HG02884 (cell line): ENCODE measurements at regions not wholly inside any gene's neighbourhood (a gene's known extent, or its start where the extent isn't known, plus 50 kb on each side); places are given as distances from the start of the nearest gene placed in this dataset.

Source experiments
- ATAC-seq: cut with Tn5 transposase; IDR thresholded peaks from one replicate; pipeline ENCODE4 v1.9.1; 2021; ENCODE audit warnings: mild to moderate bottlenecking, moderate library complexity; ENCODE audit not compliant: unreplicated experiment

DNA sequence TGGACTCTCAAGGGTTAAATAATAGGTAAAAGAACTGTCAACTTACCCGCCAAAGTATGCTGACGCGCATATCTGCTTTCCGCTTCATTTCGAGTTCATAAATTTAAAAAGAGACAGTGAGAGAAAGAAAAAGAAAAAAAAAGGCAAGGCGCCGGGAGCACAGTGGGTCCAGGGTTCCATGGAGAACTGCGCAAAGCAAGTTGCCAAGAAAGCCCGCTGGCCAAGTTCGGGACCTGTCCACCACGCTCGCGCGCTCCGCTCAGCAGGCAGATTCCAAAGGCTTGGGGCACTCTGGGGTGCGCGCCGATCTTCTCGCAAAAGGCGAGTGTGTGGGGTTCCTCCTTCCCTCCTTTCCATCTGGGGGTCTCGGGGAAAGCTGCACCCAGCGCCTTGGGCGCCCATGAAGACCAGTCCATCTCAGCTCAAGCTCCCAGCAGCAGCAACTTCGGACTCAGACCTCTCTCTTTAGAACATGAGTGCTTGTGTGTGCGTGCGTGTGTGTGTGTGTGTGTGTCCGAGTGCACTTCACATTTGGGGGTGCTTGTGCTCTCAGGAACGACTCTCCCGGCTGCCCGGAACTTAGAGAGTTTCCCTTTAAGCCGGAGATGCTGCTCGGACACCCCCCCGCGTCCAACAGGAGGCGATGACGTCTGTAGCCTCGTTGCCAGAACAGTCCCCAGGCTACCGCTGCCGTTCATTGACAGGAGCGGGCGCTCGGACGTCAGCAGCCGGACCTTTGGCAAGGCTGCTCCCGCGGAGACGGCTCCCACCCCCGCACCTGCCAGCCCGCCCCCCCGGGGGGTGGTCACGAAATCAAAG is 180.0 kb downstream of the TBXT start:
- ATAC-seq = no peak

DNA sequence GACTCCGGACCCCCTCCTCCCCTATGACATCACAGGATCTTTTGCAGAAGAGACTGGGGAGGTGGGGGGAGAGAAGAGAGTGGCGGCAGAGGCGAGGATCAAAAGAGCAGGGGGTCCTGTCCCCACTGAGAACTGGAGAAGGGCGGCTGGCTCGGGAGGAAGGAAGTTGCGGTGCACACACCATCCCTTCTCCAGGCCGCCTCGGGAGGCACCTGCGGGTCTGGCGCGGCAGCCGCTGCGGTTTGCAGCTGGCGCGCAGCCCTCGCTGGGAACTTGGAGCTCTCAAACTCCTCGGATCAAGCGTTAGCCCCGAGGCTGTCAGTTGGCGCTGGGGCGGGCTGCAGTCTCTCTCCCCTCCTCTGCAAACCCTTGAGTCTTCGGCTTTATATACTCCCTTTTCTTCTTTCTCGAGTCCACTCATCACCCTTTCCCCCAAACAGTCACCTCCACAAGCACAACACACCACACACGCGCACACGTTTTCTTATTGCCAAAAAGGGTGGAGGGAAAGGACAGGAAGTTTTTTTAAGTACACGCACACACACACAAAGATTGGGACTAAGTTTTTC is 180.7 kb downstream of the TBXT start:
- no peak for ATAC-seq

DNA sequence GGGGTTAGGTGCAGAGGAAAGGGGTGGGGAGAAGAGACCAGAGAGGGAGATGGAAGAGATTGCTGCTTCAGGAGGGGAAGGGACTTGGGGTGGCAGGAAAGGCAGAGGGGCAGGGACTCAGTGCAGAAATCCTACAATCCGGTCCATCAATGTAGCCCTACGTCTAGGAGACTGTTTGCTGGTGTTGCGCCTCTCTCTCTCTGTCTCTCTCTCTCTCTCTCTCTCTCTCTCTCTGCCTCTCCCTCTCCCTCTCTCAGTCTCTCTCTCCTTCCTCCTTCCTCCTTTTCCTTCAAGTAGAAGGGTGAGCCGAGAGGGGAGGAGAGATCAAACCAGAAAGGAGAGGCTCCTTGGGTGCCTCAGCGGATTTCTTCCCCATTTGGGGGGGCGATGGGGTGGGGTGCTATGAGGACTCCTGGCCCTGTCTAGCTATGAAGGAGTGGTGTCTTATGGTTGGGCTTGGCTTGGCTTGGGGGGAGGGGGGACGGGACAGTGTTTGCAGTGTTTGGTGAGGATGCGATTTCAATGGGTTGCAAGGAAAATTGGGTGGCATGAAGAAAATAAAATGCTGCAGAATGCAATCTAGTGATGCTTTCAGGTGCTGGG is 181.2 kb downstream of the TBXT start:
- ATAC-seq = no peak

DNA sequence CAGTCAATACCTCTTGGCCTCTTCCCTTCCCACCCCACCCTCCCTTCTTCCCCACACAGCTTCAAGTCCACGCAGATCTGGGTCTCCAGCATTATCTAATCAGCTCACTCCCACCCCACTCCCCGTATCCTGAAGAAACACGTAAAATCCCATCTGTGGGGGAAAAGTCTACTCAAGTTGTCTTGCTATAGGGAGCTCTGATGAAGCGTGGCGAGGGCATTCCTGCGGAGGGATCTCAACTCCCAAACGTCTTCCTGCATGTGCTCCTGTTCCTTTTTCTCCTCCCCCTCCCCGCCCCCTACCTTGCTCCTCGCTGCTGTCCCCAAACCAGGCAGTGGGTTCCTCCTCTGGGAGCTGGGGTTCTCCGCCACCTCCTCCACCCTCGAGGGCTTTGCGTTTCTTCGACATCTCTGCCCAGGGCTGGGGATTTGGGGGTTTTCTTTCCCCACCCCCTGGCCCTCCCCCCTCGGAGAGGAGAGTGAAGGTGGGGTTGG is 181.8 kb downstream of the TBXT start:
- ATAC-seq = no peak

DNA sequence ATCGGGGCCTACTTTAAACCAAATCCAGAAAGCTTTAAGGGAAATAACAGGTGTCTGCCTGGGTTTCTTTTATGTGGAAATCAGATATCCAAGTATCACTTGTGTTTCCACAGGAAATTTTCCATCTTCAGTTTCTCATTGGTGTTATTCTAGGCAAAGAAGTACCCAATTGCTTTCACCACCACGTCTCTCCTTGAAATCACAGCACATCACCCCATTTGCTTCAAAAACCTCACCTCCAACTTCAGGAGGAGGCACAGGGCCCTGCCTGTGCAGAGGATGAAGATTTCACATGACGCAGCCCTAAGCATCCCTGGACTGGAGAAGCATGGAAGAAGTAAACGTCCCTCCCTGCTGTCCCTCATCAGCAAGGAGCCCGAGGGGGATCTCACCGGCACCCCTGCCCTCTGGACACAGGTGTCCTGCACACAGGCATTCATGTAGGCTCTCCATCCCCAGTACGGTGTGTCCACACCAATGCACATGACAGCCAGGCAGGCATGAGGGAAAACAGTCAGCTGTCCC is 182.3 kb downstream of the TBXT start:
- ATAC-seq = no peak

DNA sequence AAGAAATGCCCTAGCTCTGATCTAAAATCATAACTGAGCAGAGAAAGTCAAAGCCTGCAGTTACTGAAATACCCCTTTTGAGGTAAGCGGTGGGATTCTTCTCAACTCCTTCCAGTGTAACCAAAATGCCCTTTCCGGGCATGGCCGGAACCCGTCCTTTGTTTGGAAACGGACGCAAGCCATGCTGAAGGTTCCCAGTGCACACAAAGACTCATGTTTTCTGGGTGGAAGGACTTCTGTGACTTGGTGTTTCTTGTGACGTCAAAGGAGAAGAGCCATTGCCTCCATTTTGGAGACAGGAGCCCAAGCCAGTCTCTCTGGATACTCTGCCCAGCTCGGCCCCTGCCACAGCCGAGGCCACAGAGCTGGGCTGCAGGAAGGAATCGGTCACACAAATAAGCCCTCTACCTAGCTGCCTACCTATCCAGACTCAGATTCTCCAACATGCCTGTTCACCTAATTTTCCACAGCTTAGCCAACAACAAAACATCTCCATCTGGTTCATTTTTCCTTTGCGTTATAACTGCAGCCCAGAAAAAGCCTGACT is 182.8 kb downstream of the TBXT start:
- ATAC-seq = no peak

DNA sequence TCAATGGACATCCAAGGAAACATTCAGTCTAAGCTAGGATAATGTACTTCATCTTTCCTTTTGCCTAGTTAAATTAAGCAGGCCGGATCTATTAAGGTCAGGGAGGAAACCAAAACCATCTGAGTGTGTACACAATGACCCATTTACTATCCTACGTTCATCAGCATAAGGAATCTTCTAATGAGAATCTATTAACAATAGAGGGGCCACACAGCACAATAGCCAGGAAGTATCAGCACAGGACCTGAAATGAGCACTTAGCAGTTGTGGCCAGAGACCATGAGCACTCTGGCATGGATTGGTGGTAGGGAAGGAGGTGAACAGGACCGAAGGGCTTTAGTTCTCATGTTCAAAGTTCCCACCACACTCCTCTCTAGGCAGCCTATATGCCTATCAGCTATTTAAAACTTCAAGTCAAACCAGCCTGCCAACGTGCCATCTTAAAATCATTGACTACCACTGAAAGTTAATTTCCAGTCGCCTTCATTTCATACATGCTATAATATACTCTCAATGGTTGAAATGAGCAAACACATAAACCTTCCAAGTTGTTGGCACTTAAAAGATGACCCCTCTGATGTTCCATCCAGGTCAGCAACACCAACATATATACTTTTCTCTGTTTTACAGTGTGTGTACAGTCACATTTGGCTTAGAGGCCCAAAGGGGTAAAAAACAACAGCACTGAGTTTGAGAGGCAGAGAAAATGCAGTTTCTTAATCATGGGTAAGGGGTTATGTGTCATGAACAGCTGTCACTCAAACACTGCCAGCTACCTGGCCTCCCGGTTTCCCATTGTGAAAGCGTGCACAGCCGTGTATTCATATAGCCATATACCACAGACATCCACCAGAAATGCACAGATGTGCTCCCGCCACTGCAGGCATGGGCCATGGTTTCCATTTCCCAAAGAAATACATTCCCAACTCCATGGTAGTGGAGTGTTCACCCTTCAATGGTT is 184.3 kb downstream of the TBXT start:
- ATAC-seq = no peak

DNA sequence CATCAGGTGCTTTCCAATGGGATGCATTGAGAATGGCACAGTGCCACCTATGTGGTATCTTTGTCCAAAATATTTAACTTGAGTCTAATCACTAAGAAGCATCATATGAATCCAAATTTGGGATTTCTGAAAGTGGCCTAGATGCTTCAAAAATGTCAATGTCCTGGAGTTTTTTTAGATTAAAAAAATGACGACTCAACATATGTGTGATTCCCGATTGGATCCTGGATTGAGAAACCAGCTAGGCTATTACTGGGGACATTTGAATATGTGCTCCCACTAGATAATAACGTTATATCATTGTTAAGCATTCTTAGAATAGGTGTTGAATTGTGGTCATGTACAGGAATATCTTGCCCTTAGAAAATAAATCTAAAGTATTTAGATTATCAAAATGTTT is 189.2 kb downstream of the TBXT start:
- ATAC-seq = no peak

DNA sequence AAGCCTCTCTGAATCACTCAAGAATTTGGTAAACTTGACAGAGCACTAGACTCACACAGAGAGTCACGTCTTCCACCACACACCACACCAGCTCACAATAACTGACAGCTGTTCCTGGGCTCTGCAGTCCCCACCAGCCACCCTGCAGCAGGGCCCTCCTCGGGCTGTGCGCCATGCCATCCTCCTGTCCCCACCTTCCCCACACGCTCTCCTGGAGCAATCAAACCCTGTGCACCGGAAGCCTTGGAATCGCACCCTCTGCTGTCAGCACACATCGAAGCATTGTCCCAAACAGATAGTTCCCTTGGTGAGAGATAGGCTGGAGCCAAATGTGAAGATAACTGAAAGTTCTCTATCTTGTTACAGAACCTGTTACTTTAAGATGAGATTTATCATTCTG is 191.0 kb downstream of the TBXT start:
- ATAC-seq = no peak

DNA sequence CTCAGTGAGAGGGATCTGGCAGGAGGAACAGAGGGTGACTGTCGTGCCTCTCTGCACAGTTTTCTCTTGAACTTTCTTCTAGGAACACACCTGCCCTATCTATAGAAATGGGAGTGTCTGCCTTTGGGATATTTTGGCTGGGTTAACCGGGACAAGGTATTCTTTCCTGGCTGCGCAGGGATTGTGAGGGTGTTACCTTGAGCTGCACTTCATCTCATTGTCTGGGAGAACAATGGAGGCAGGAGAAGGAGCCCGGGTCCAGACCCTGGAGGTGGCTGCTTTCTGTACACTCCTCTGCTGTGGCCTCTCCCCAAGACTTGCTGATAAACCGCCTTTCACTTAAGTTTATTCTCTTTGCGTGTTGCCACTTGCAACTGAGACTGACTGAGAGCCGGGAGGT is 192.8 kb downstream of the TBXT start:
- no peak for ATAC-seq

DNA sequence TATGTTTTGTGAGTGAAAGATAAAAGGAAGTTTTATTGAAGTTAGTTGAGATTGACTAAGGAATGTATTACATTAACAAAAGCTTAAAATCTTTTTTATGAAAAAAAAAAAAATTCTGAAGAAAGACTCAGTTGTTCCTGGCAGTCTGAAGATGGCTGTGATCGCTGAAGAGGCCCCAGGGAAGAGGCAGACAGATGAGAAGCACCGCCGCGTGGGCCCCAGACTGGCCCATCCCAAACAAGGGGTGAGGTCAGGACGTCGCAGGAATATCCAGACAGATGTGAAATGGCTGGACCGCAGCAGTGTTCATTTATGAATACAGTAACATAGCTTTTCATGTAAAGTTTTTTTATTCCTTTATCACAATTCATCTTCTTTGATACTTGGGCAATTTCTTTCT is 194.2 kb downstream of the TBXT start:
- no peak for ATAC-seq

DNA sequence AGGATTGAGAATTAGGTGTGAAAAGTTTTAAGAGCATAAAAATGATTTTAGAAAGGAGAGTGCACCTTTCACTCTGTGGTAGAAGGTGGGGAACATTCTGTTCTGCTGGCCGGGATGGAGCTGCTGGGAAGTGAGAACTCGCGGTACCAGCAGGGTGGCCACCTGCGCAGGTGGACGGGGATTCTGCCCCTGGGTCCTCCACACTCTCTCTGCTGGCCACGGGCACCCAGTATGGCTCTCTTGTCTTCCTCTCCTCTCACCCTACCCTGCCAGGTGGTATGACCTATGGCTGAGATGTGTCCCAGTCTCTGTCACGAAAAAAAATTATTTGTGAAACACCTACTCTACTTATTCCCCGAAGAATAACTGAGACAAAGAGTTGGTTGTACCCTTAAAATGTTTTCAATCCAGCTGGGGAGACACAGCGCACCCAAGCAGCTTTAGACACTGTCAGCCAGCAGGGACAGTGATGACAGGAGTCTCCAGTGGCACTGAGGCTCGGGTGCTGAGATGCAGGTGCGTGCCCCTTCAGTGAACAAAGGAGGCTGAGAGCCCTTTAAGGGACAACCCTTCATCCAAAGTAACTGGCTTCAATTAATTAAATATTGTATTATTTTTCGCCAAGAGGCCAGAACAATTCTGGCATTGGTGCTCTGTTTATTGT is 195.4 kb downstream of the TBXT start:
- no peak for ATAC-seq

DNA sequence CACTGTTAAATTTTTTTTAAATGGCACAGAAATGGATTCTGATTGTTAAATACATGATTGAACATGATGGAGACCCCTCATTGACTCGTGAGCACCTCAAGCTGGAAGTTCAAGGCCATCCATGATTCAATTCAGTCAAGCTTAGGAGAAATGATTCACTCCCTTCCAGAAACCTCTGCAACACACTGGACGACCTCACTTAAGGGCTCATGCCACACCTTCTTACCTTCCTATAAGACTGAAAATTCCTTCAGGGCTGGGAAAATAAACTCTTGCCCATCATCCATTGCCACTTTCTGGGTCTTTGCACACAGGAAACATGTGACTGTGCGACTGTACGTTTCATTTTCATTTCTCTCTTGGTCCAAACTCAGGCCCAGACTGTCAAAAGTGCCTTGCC is 196.4 kb downstream of the TBXT start:
- no peak for ATAC-seq

DNA sequence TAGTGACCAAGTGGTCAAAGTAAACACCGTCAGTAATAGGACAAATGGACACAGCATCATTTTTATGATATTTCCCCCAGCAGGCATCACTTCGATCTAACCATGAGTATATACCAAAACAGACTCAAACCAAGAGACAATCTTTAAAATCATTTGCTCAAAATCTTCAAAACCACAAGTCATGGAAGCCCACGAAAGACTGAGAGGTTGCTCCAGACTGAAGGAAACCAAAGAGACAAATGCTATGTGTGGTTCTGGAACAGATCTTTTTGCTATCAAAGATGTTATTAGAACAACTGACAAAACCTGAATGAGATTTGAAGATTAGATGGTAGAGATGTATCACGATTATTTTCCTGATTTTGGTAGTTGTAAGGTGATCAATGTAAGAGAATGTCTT is 197.7 kb downstream of the TBXT start:
- ATAC-seq = no peak

DNA sequence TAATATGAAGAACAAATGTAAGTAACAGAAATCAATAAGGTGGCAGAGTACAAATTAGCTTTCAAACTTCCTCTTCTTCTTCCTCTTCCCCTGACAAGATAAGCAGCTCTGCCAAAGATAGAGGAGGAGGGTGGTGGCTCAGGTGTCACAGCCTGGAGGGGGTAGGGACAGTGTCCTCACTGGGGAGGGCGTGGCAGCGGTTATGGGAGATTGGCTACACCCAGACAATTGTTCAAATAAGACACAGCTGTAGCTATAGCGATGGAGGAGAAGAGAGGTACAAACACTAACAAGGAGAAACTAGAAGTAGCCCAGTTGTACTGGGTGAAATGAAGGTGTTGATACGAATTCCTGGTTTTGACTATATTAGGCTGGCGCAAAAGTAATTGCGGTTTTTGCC is 198.5 kb downstream of the TBXT start:
- ATAC-seq = no peak

DNA sequence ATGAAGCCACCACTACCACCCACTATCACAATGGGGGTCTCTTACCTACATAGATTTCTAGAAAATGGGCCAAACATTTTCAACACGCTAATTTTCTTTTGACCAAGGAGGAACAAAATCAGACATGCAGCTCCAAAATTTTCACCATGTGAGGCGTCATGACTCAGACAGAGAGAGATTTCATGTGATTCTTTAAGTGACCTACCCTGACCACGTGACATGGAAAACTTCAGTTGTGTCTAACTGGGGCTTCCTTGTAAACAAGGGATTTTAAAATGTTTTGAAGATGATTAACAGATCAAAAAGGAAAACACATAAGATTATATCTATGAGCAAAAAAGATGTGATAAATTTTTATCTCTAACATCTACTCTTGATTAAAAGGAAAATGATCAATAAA is 199.2 kb downstream of the TBXT start:
- no peak for ATAC-seq

DNA sequence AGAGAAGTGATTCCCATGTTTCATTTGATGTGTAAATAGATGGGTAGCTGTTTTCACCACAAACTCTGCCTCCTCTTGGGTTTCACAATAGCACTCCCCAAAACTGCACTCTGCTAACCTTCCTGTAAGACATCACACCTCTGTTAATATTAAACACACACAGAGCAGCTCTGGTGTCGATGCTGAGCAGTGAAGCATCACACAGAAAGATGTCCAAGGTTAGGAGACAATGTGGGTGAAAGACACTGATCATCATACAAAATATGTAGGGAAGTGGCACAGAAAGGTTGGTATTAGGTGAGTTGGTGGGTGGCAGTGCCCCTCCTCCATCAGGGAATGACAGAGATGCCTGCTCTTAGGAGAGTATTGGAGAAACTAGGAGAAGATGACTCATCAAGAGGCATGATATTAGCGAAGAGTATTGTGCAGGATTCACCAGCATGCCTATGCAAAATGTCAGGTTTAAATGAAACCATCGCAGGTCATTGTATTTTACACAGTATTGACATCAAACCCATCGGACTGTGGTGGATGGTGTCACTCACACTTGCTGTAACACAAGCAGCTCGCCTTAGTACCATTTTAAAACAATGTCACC is 199.7 kb downstream of the TBXT start:
- ATAC-seq = no peak

DNA sequence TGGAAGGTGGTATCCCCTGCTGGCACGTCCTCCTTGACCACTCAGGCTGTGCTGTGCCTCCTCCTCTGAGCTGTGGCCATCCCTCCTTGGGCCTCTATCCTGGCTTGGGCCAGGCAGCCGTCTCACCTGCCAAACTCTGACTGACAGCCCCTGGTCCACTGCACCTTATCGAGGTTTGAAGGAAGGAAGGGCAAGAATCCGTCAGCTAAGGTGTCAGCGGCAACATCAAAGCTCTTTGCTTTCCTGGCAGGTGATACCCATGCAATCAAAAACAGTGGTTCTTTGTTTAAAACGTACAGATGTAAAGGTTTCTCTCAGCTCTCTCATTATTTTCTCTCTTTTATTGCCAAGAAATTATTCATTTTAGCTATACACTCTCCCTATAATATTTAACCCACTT is 203.9 kb downstream of the TBXT start:
- no peak for ATAC-seq

DNA sequence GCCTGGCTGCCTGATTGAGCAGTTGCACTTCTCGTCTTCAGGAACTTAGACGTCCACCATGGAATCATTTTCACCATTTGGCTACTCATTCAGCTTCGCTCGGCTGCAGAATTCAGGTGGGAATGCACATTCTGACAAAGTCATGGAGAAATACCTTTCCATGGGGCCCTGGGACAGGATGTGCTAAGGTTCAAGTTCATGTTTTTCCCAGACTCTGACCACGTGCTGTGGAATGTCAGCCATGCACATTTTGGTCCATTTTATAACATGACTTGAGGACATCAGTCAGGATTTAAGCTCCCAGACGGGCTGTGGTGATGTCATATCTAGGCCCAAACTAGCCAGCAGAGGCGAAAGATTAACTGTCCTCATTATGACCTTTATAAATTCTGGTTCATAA is 205.3 kb downstream of the TBXT start:
- ATAC-seq = no peak

DNA sequence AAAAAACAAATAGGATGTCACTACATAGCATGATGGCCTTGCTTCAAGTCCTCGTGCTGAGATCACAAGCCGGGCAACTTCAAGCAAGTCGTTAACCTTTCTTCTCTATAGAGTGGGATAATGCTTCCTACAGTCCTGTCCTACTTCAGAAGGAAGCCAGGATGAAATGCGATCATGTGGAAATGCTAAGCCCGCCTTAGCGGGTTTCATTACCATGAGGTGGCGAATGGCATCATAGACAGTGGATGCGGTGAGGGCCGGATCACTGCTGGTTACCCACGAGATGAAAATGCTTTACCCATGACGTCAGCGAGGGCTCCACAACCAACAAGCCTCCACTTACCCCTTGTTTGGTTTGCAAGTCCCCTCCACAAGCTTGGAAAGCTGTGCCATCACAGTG is 206.4 kb downstream of the TBXT start:
- no peak for ATAC-seq
